PC-9 (cell line): ENCODE measurements at regions not wholly inside any gene's neighbourhood (a gene's known extent, or its start where the extent isn't known, plus 50 kb on each side); places are given as distances from the start of the nearest gene placed in this dataset.

Experiments
- EZH2 ChIP-seq: fragments of 200-600 bp; sonication (generic); IDR thresholded peaks from 2 replicates; pipeline ENCODE4 v1.8.0; 2017; ENCODE audit warnings: antibody characterized with exemption, low read depth
- TF ChIP-seq, protein P1 (sequence below): fragments of 200-600 bp; sonication (generic); conservative IDR thresholded peaks from 2 replicates; pipeline ENCODE4 v1.6.1; 2017; ENCODE audit warnings: mixed run types, antibody characterized with exemption, mild to moderate bottlenecking, moderate library complexity

DNA sequence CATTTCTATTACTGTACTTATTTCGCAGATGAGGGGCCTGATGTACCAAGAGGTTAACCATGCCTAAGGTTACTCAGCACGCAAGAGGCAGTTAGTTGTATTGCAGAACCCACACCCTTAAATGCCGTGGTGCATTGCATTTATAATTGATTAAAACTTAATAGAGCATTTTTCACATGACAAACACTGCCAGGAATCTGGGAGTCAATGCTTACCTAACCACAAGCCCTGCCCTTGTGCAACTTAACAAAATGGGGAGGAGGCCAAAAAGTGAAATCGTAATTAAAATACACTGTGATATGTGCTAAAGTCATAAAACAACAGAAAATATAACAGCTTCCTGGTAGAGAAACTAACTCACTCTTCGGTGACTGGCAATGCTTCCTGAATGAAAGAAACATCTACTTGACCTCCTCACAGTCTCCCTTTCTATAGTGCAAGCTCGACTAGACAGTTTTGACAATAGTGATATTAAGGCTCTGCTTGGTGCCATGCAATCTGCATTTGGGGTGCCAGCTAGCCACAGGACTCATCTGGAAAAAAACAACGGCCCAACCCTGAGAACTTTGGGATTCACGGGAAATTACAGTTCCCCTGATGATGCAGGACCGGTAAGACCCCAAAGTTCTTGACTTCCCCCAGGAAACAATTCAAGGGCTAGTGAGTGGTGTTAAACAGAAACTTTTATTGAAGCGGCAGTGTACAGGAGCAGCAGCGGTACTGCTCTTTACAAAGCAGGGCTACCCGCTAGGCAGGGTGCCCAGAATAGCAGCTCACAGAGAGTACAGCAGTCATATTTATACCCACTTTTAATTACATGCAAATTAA, 612.4 kb downstream of the TNS3 start:
- TF ChIP-seq, protein P1, sequence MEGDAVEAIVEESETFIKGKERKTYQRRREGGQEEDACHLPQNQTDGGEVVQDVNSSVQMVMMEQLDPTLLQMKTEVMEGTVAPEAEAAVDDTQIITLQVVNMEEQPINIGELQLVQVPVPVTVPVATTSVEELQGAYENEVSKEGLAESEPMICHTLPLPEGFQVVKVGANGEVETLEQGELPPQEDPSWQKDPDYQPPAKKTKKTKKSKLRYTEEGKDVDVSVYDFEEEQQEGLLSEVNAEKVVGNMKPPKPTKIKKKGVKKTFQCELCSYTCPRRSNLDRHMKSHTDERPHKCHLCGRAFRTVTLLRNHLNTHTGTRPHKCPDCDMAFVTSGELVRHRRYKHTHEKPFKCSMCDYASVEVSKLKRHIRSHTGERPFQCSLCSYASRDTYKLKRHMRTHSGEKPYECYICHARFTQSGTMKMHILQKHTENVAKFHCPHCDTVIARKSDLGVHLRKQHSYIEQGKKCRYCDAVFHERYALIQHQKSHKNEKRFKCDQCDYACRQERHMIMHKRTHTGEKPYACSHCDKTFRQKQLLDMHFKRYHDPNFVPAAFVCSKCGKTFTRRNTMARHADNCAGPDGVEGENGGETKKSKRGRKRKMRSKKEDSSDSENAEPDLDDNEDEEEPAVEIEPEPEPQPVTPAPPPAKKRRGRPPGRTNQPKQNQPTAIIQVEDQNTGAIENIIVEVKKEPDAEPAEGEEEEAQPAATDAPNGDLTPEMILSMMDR, result no peak
- no peak for TF ChIP-seq EZH2
